Smooth muscle cell (in vitro differentiated cells): ENCODE measurements at regions not wholly inside any gene's neighbourhood (a gene's known extent, or its start where the extent isn't known, plus 50 kb on each side); places are given as distances from the start of the nearest gene placed in this dataset.

Experiments used
- DNase-seq: peaks from one replicate; lab custom pipeline; 2025; ENCODE audit not compliant: unreplicated experiment; lab: John Stamatoyannopoulos, UW
- H2AFZ ChIP-seq: fragments of 200-600 bp; sonication (generic); 2 replicates; pipeline ENCODE4 v1.6.0; 2016; ENCODE audit warnings: antibody characterized with exemption, low read depth, mild to moderate bottlenecking
- H3F3A ChIP-seq: fragments of 200-600 bp; sonication (generic); 2 replicates; pipeline ENCODE4 v1.6.0; 2017; ENCODE audit warnings: antibody characterized with exemption, low read depth
- H3K27ac ChIP-seq: fragments of 200-600 bp; sonication (generic); 2 replicates; pipeline ENCODE4 v1.5.1; 2016; ENCODE audit warnings: low read depth, mild to moderate bottlenecking
- H3K27me3 ChIP-seq: fragments of 200-600 bp; sonication (generic); 2 replicates; pipeline ENCODE4 v1.6.1; 2016; ENCODE audit warnings: low read depth, mild to moderate bottlenecking
- H3K36me3 ChIP-seq: fragments of 200-600 bp; sonication (generic); 2 replicates; pipeline ENCODE4 v1.5.1; 2016; ENCODE audit warnings: low read depth
- H3K4me1 ChIP-seq: fragments of 200-600 bp; sonication (generic); 2 replicates; pipeline ENCODE4 v1.5.1; 2016; ENCODE audit warnings: low read depth
- H3K4me2 ChIP-seq: fragments of 200-600 bp; sonication (generic); 2 replicates; pipeline ENCODE4 v1.6.0; 2016; ENCODE audit warnings: mild to moderate bottlenecking
- H3K4me3 ChIP-seq: fragments of 200-600 bp; sonication (generic); 2 replicates; pipeline ENCODE4 v1.5.1; 2016; ENCODE audit warnings: mild to moderate bottlenecking
- H3K79me2 ChIP-seq: fragments of 200-600 bp; sonication (generic); 2 replicates; pipeline ENCODE4 v1.6.0; 2016; ENCODE audit warnings: low read depth, mild to moderate bottlenecking
- H3K9ac ChIP-seq: fragments of 200-600 bp; sonication (generic); 2 replicates; pipeline ENCODE4 v1.6.0; 2016; ENCODE audit warnings: low read depth
- H3K9me3 ChIP-seq: fragments of 200-600 bp; sonication (generic); replicated peaks from 2 replicates; pipeline ENCODE4 v1.5.1; 2016; ENCODE audit warnings: low read depth
- H4K20me1 ChIP-seq: fragments of 200-600 bp; sonication (generic); 2 replicates; pipeline ENCODE4 v1.6.0; 2016; ENCODE audit warnings: low read depth
- CTCF ChIP-seq: fragments of 200-600 bp; sonication (generic); IDR thresholded peaks from 2 replicates; pipeline ENCODE4 v1.5.1; 2017; ENCODE audit warnings: borderline replicate concordance, mild to moderate bottlenecking, antibody characterized with exemption; ENCODE audit not compliant: insufficient read depth, poor library complexity, severe bottlenecking
- WGBS: methylation state at CpG from one replicate; pipeline ENCODE4 v1.1.7; 2016; ENCODE audit warnings: low lambda C conversion rate; 5-methylcytosine and 5-hydroxymethylcytosine counted together

GRCh38 chr2:550860-551567 is 126.2 kb downstream of the TMEM18 start:
- H3K9me3 ChIP-seq: no peaks in the 10 kb centered on the region
- no peak overlapping the region for H3K4me2 ChIP-seq
- H3K27ac ChIP-seq: no peak overlapping the region
- H3K4me1 ChIP-seq: no peaks in the 10 kb centered on the region
- no peak overlapping the region for H3K4me3 ChIP-seq
- no peaks in the 10 kb centered on the region for H4K20me1 ChIP-seq
- WGBS: 85% methylated on average over 13 of the region's 13 CpGs
- H3K79me2 ChIP-seq: no peaks in the 10 kb centered on the region
- DNase-seq: no peak
- no peaks in the 10 kb centered on the region for H3K36me3 ChIP-seq
- no peak overlapping the region for H2AFZ ChIP-seq
- no peaks in the 10 kb centered on the region for H3F3A ChIP-seq
- H3K9ac ChIP-seq: no peak overlapping the region
- no peaks in the 10 kb centered on the region for H3K27me3 ChIP-seq
- TF ChIP-seq CTCF: no peak

- H3F3A ChIP-seq: no peaks in the 10 kb centered on the region
- H3K27me3 ChIP-seq: no peaks in the 10 kb centered on the region
- WGBS: 83% methylated on average over 24 of the region's 24 CpGs
- no peaks in the 10 kb centered on the region for H3K79me2 ChIP-seq
- H3K4me2 ChIP-seq: no peak overlapping the region
- H3K9me3 ChIP-seq: no peaks in the 10 kb centered on the region
- H3K27ac ChIP-seq: no peak overlapping the region
- no peak overlapping the region for H2AFZ ChIP-seq
- no peaks in the 10 kb centered on the region for H3K4me1 ChIP-seq
- no peak for DNase-seq
- H3K9ac ChIP-seq: no peak overlapping the region
- no peak overlapping the region for H3K4me3 ChIP-seq
- no peaks in the 10 kb centered on the region for H3K36me3 ChIP-seq
- no peak for TF ChIP-seq CTCF
- H4K20me1 ChIP-seq: no peaks in the 10 kb centered on the region
Observed at GRCh38 chr2:545711-546650, 131.2 kb downstream of the TMEM18 start.

- Histone ChIP-seq H4K20me1 (no peaks in the 10 kb centered on the region), H3K27ac (no peak overlapping the region), H3F3A (no peaks in the 10 kb centered on the region), H3K9me3 (no peaks in the 10 kb centered on the region), H2AFZ (no peak overlapping the region), H3K9ac (no peak overlapping the region), H3K4me2 (no peak overlapping the region), H3K4me1 (no peaks in the 10 kb centered on the region), H3K4me3 (no peak overlapping the region), H3K79me2 (no peaks in the 10 kb centered on the region), H3K36me3 (no peaks in the 10 kb centered on the region), H3K27me3 (no peaks in the 10 kb centered on the region)
- WGBS: 86% methylated on average over 12 of the region's 12 CpGs
- DNase-seq: no peak
- no peak for TF ChIP-seq CTCF
Observed at GRCh38 chr2:545228-545627, 132.0 kb downstream of the TMEM18 start.
